Adrenal gland (tissue), 5 donors: ENCODE measurements at regions not wholly inside any gene's neighbourhood (a gene's known extent, or its start where the extent isn't known, plus 50 kb on each side); places are given as distances from the start of the nearest gene placed in this dataset.

Experiments
- CTCF ChIP-seq, 6 experiments: fragments of 450-650 bp in 4 of 6; fragments of 200-600 bp in 2 of 6; sonication (generic) in 1 of 6; IDR thresholded peaks; 1 replicate in 5 of 6; 2 replicates in 1 of 6; pipeline versions ENCODE4 v1.5.1 to v1.8.0; 2016 to 2021; ENCODE audit warnings: antibody characterized with exemption in 6 of 6, mild to moderate bottlenecking in 2 of 6, moderate library complexity in 1 of 6
- POLR2A ChIP-seq, 2 donors: fragments of 450-650 bp; IDR thresholded peaks; one replicate each; pipeline ENCODE4 v1.6.1; 2017; ENCODE audit warnings: antibody characterized with exemption in 2 of 2, mild to moderate bottlenecking in 2 of 2, moderate library complexity in 1 of 2
- donor health status: DM: no; HTN: no; CAD: no.

- TF ChIP-seq CTCF (IDR thresholded peaks at IDR 0.05) (no peak), POLR2A (IDR thresholded peaks at IDR 0.05) (no peak)
Measured at GRCh38 chr16:59737274-59737673, 1003.2 kb upstream of the GOT2 start.
